HCT116 (cell line): ENCODE measurements at regions not wholly inside any gene's neighbourhood (a gene's known extent, or its start where the extent isn't known, plus 50 kb on each side); places are given as distances from the start of the nearest gene placed in this dataset.

Experiments used
- CBX3 ChIP-seq: IDR thresholded peaks from 2 replicates; pipeline ENCODE4 v1.6.1; 2012; ENCODE audit warnings: low read depth
- CTCF ChIP-seq, 3 experiments: fragments of 200-600 bp in 1 of 3; sonication (generic) in 1 of 3; IDR thresholded peaks in 2 of 3; conservative IDR thresholded peaks in 1 of 3; 2 replicates each; pipeline ENCODE4 v1.5.1; 2012 to 2017; ENCODE audit warnings: low read depth in 2 of 3, low read length in 2 of 3, antibody characterized with exemption in 1 of 3, borderline replicate concordance in 1 of 3, control low read depth in 1 of 3, mild to moderate bottlenecking in 1 of 3, mixed read lengths in 1 of 3, mixed run types in 1 of 3, moderate library complexity in 1 of 3; ENCODE audit not compliant: insufficient read depth in 1 of 3
- EGR1 ChIP-seq: IDR thresholded peaks from 2 replicates; pipeline ENCODE4 v1.6.1; 2012; ENCODE audit warnings: low read depth
- ELF1 ChIP-seq: IDR thresholded peaks from 2 replicates; pipeline ENCODE4 v1.6.1; 2012; ENCODE audit warnings: low read depth, borderline replicate concordance
- EZH2 ChIP-seq: fragments of 200-600 bp; sonication (generic); IDR thresholded peaks from 2 replicates; pipeline ENCODE4 v1.6.1; 2017; ENCODE audit warnings: antibody characterized with exemption, mixed run types
- POLR2A ChIP-seq: IDR thresholded peaks from 2 replicates; pipeline ENCODE4 v1.7.0; 2011; ENCODE audit warnings: borderline replicate concordance; ENCODE audit not compliant: insufficient read depth, insufficient read length; ENCODE audit errors: extremely low read depth
- POLR2AphosphoS5 ChIP-seq: IDR thresholded peaks from 2 replicates; pipeline ENCODE4 v1.6.1; 2011; ENCODE audit warnings: mild to moderate bottlenecking, low read depth, low read length, moderate library complexity
- REST ChIP-seq: IDR thresholded peaks from 2 replicates; pipeline ENCODE4 v1.6.1; 2012; ENCODE audit warnings: low read depth
- YY1 ChIP-seq: IDR thresholded peaks from 2 replicates; pipeline ENCODE4 v1.6.1; 2011; ENCODE audit warnings: low read length, low read depth, moderate library complexity, mild to moderate bottlenecking; ENCODE audit not compliant: insufficient replicate concordance; ENCODE audit errors: extremely low read depth
- TF ChIP-seq, protein P1 (sequence below): IDR thresholded peaks from 2 replicates; pipeline ENCODE4 v1.6.1; 2011; ENCODE audit warnings: mild to moderate bottlenecking, low read length, moderate library complexity; ENCODE audit not compliant: insufficient replicate concordance; ENCODE audit errors: extremely low read depth

DNA sequence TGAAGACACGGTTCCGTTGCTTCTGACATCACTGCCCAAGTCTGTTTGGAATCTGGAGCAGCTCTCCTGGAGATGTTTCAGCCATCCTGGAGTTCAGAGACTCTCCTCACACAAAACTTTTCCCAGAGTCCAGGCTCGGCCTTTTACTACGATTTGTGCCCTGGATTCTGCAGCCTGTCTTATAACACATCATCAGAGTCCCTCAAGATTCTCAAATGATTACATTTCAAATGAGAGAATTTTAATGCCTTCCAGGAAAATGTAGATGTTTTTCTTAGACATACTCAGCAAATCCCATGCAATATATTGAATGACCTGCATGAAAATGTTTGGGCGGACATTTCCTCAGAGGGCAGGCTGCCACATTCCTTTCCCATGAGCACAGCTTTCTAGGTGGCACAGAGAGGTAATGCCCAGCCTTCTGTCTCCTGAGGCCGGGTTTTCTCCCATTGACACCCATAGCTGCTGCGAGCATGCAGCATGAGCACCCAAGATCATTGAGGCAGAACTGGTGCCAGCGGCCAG lies 129.1 kb downstream of the SNX19 start:
- TF ChIP-seq EZH2 = no peak
- TF ChIP-seq EGR1 = no peak
- no peak for TF ChIP-seq CTCF (IDR thresholded peaks at IDR 0.05 in 2 of 3, conservative IDR thresholded peaks at IDR 0.05 in 1 of 3; ENCODE audit: borderline replicate concordance in 1 of 3, insufficient read depth in 1 of 3, low read depth in 2 of 3, low read length in 2 of 3)
- TF ChIP-seq REST = no peak
- no peak for TF ChIP-seq POLR2AphosphoS5
- no peak for TF ChIP-seq CBX3
- no peak for TF ChIP-seq YY1
- TF ChIP-seq, protein P1, sequence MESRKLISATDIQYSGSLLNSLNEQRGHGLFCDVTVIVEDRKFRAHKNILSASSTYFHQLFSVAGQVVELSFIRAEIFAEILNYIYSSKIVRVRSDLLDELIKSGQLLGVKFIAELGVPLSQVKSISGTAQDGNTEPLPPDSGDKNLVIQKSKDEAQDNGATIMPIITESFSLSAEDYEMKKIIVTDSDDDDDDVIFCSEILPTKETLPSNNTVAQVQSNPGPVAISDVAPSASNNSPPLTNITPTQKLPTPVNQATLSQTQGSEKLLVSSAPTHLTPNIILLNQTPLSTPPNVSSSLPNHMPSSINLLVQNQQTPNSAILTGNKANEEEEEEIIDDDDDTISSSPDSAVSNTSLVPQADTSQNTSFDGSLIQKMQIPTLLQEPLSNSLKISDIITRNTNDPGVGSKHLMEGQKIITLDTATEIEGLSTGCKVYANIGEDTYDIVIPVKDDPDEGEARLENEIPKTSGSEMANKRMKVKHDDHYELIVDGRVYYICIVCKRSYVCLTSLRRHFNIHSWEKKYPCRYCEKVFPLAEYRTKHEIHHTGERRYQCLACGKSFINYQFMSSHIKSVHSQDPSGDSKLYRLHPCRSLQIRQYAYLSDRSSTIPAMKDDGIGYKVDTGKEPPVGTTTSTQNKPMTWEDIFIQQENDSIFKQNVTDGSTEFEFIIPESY = no peak
- no peak for TF ChIP-seq ELF1
- TF ChIP-seq POLR2A = no peak
